Endodermal cell (in vitro differentiated cells): ENCODE measurements at regions not wholly inside any gene's neighbourhood (a gene's known extent, or its start where the extent isn't known, plus 50 kb on each side); places are given as distances from the start of the nearest gene placed in this dataset.

Experiments
- DNase-seq: peaks from one replicate; pipeline ENCODE4 v3.0.0-alpha.2; 2017
- H3K27ac ChIP-seq: 2 replicates; pipeline ENCODE4 v1.5.1; 2013; ENCODE audit warnings: mild to moderate bottlenecking, low read depth, low read length, moderate library complexity
- H3K27me3 ChIP-seq: 2 replicates; pipeline ENCODE4 v1.6.1; 2013; ENCODE audit warnings: mild to moderate bottlenecking, low read length, moderate library complexity; ENCODE audit not compliant: insufficient read depth, control insufficient read depth, poor library complexity, severe bottlenecking
- H3K36me3 ChIP-seq: 2 replicates; pipeline ENCODE4 v1.7.0; 2013; ENCODE audit warnings: mild to moderate bottlenecking, low read length, moderate library complexity; ENCODE audit not compliant: control insufficient read depth, insufficient read depth
- H3K4me1 ChIP-seq: one replicate; pipeline ENCODE4 v1.7.0; 2013; ENCODE audit warnings: low read length; ENCODE audit not compliant: control insufficient read depth, insufficient read depth
- H3K4me3 ChIP-seq: 2 replicates; pipeline ENCODE4 v1.5.1; 2013; ENCODE audit warnings: mild to moderate bottlenecking, low read length, moderate library complexity
- H3K9ac ChIP-seq: 2 replicates; pipeline ENCODE4 v1.6.1; 2013; ENCODE audit warnings: mild to moderate bottlenecking, low read length, moderate library complexity; ENCODE audit not compliant: poor library complexity, severe bottlenecking; ENCODE audit errors: extremely low read depth
- H3K9me3 ChIP-seq: 2 replicates; pipeline ENCODE4 v1.6.1; 2013; ENCODE audit warnings: mild to moderate bottlenecking, low read length, moderate library complexity; ENCODE audit not compliant: control insufficient read depth
- H3K27ac Mint-ChIP-seq: 2 replicates; pipeline ENCODE4 v1.8.0; 2020; ENCODE audit warnings: mixed read lengths
- H3K27me3 Mint-ChIP-seq: 2 replicates; pipeline ENCODE4 v1.8.0; 2021; ENCODE audit warnings: mild to moderate bottlenecking, mixed read lengths; ENCODE audit not compliant: insufficient read depth
- H3K36me3 Mint-ChIP-seq: 2 replicates; pipeline ENCODE4 v1.8.0; 2020; ENCODE audit warnings: low read depth, mixed read lengths
- H3K4me1 Mint-ChIP-seq: 2 replicates; pipeline ENCODE4 v1.8.0; 2020; ENCODE audit warnings: mixed read lengths
- H3K4me3 Mint-ChIP-seq: 2 replicates; pipeline ENCODE4 v1.8.0; 2020; ENCODE audit warnings: mild to moderate bottlenecking, moderate library complexity, mixed read lengths
- H3K9me3 Mint-ChIP-seq: 2 replicates; pipeline ENCODE4 v1.8.0; 2020; ENCODE audit warnings: mild to moderate bottlenecking, mixed read lengths
- CTCF ChIP-seq: fragments of 200-600 bp; sonication (generic); conservative IDR thresholded peaks from 2 replicates; pipeline ENCODE4 v1.5.0; 2021; ENCODE audit warnings: antibody characterized with exemption, mild to moderate bottlenecking
- WGBS, 2 experiments: methylation state at CpG; one replicate each; pipeline versions ENCODE4 v1.1.5 to v1.1.7; 2013; ENCODE audit warnings: missing lambda C conversion rate in 2 of 2, mixed read lengths in 1 of 2; ENCODE audit not compliant: insufficient coverage in 1 of 2, insufficient read length in 1 of 2; 5-methylcytosine and 5-hydroxymethylcytosine counted together

DNA sequence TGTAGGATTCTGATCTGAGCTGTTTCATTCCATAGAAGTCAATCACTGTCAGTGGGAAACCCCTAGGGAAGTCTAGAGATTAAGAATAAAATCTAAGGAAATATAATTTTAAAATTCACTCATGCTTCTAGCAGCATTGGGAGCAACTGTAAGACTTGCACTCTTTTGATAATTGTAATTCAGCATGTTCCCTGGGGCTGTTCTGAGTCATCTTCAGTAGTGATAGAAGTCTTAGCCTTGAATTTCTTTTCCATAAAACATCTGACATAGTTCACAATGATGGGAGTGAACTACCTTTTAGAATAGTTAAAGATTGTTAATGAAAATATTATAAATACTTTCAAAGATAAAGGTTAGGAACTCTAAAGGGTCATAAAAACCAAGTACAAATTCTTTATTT is 935.8 kb downstream of the DTWD2 start:
- peaks cover 4% of the 10 kb centered on the region for H3K9me3 Mint-ChIP-seq
- DNase-seq: no peak
- Histone ChIP-seq H3K9ac (no peak overlapping the region), H3K36me3 (no peaks in the 10 kb centered on the region), H3K27ac (no peak overlapping the region), H3K9me3 (no peaks in the 10 kb centered on the region), H3K27me3 (no peaks in the 10 kb centered on the region), H3K4me3 (no peak overlapping the region), H3K4me1 (no peaks in the 10 kb centered on the region)
- H3K4me3 Mint-ChIP-seq: no peak overlapping the region
- no peaks in the 10 kb centered on the region for H3K27me3 Mint-ChIP-seq
- no peak for TF ChIP-seq CTCF
- no peak overlapping the region for H3K27ac Mint-ChIP-seq
- no peaks in the 10 kb centered on the region for H3K36me3 Mint-ChIP-seq
- H3K4me1 Mint-ChIP-seq: no peaks in the 10 kb centered on the region

DNA sequence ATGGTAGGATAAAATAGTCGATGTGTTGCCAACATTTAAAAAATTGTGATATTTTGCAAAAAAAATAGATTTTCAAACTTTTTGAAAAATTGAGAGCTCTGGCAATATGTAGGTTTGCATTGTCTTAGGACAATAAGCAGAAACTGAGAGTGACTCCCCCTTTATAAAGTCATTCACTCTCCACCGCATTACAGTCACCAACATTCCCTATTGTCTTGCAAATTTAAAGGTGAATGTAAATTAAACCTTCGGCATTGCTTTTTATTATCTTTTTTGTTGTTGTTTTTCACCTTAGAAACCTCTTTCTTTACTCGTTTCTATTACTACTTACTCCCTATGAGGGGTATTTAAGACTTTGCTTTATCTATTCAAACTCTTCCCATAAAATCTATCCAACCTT is 944.2 kb downstream of the DTWD2 start:
- 53 to 60% methylated on average over 1 to 4 of the region's 4 CpGs for WGBS, 2 experiments
- Histone ChIP-seq H3K9me3 (no peaks in the 10 kb centered on the region), H3K9ac (no peak overlapping the region), H3K4me1 (no peaks in the 10 kb centered on the region), H3K36me3 (no peaks in the 10 kb centered on the region), H3K4me3 (no peak overlapping the region), H3K27me3 (no peaks in the 10 kb centered on the region), H3K27ac (no peak overlapping the region)
- no peaks in the 10 kb centered on the region for H3K9me3 Mint-ChIP-seq
- no peak for TF ChIP-seq CTCF
- H3K4me1 Mint-ChIP-seq: no peaks in the 10 kb centered on the region
- no peaks in the 10 kb centered on the region for H3K27me3 Mint-ChIP-seq
- H3K27ac Mint-ChIP-seq: no peak overlapping the region
- H3K4me3 Mint-ChIP-seq: no peak overlapping the region
- DNase-seq: no peak
- H3K36me3 Mint-ChIP-seq: no peaks in the 10 kb centered on the region

GRCh38 chr5:118043531-118043930 is 944.8 kb downstream of the DTWD2 start:
- no peak overlapping the region for H3K27ac Mint-ChIP-seq
- H3K9ac ChIP-seq: no peak overlapping the region
- no peaks in the 10 kb centered on the region for H3K9me3 ChIP-seq
- H3K36me3 ChIP-seq: no peaks in the 10 kb centered on the region
- no peak for DNase-seq
- no peaks in the 10 kb centered on the region for H3K4me1 ChIP-seq
- no peak for TF ChIP-seq CTCF
- no peak overlapping the region for H3K4me3 Mint-ChIP-seq
- no peaks in the 10 kb centered on the region for H3K36me3 Mint-ChIP-seq
- H3K9me3 Mint-ChIP-seq: no peaks in the 10 kb centered on the region
- H3K27me3 ChIP-seq: no peaks in the 10 kb centered on the region
- no peak overlapping the region for H3K4me3 ChIP-seq
- no peaks in the 10 kb centered on the region for H3K4me1 Mint-ChIP-seq
- no peaks in the 10 kb centered on the region for H3K27me3 Mint-ChIP-seq
- H3K27ac ChIP-seq: no peak overlapping the region
